Fibroblast of mammary gland (primary cell): ENCODE measurements at regions not wholly inside any gene's neighbourhood (a gene's known extent, or its start where the extent isn't known, plus 50 kb on each side); places are given as distances from the start of the nearest gene placed in this dataset.

Source experiments
- DNase-seq: peaks from one replicate; pipeline ENCODE4 v3.0.0-alpha.2; 2010; ENCODE audit warnings: low read depth
- H3K4me3 ChIP-seq: 2 replicates; pipeline ENCODE4 v1.5.1; 2011; ENCODE audit warnings: low read depth, mild to moderate bottlenecking, low read length, moderate library complexity; ENCODE audit not compliant: control insufficient read depth
- TF ChIP-seq, protein P1 (sequence below): conservative IDR thresholded peaks from 2 replicates; pipeline ENCODE4 v1.5.1; 2011; ENCODE audit warnings: low read depth, low read length, inconsistent platforms; ENCODE audit not compliant: control insufficient read depth, insufficient read depth

DNA sequence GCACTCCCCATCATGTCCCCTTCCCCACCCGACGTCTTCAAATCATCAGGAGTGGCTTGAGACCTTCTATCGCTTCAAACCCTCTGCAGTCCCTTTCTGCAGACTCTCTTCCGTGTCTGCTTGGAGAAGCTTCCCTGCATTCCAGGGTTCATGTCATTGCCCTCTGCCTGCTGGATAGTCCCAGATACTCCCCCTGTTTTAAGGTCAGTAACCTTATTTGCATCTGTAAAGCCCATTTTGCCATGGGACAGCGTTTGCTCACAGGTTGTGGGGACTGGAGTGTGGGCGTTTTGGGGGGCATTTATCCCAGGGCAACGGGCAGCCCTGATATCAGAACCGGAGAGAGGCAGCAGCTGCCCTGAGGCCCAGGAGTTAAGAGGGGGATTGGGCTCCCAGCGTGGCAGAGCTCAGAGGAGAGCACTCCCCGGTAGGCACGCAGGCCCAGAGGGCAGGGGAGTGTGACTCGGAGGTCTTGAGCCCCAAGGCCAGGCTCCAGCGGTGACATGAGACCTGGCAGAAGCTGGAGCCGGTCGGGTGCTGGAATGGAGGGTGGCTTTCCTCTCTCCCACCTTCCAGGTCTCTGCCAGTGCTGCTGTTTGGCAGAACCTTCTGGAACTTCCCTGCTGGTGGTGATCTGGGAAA lies 73.8 kb downstream of the RTP5 start:
- no peak for DNase-seq
- no peak overlapping the region for H3K4me3 ChIP-seq
- TF ChIP-seq, protein P1, sequence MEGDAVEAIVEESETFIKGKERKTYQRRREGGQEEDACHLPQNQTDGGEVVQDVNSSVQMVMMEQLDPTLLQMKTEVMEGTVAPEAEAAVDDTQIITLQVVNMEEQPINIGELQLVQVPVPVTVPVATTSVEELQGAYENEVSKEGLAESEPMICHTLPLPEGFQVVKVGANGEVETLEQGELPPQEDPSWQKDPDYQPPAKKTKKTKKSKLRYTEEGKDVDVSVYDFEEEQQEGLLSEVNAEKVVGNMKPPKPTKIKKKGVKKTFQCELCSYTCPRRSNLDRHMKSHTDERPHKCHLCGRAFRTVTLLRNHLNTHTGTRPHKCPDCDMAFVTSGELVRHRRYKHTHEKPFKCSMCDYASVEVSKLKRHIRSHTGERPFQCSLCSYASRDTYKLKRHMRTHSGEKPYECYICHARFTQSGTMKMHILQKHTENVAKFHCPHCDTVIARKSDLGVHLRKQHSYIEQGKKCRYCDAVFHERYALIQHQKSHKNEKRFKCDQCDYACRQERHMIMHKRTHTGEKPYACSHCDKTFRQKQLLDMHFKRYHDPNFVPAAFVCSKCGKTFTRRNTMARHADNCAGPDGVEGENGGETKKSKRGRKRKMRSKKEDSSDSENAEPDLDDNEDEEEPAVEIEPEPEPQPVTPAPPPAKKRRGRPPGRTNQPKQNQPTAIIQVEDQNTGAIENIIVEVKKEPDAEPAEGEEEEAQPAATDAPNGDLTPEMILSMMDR = no peak

DNA sequence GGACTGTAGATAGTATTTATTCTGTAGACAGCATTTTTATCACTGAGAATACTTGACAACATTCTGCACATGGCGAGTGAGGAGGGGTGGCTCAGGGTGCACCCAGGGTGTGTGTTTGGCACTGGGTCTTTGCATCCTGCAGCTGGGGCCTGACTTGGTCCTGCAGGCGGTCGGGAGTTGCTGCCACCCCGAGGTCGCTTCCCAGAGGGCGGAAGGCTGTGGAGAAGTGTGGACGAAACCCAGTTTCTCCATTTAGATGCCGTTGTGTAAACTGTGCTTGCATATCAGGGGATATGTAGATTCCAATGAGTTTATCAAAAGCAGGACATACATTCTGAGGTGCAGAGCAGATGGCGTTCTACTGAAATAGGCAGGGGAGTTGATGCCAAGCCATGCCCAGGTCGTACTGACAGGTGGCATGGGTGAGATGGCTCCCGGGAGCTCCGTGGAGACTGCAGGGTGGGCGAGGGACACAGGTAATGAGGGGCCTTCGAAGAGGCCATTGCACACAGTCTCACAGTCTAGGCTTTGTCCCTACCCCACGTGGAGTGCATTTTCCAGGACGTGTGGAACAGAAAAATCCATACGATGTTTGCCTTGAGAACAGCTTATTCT lies 74.5 kb downstream of the RTP5 start:
- no peak overlapping the region for H3K4me3 ChIP-seq
- TF ChIP-seq, protein P1 = no peak
- DNase-seq = no peak

DNA sequence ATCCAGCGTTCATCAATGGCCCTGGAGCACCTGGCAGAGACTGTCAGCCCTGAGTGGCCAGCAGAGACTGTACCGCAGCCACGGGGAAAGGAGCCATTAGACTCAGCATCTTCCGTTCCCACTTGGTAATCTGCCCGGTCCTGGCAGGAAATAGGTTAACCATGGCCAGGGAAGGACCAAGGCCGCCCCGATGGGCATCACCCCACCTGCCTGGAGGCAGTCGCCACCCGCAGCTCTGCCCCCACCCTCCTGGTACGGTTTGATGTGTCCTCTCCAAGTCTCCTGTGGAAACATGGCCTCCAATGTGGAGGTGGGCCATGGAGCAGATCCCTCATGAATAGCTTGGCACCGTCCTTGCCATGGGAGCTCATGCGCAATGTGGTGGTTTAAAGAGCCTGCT lies 75.3 kb downstream of the RTP5 start:
- TF ChIP-seq, protein P1 = no peak
- no peak overlapping the region for H3K4me3 ChIP-seq
- no peak for DNase-seq

DNA sequence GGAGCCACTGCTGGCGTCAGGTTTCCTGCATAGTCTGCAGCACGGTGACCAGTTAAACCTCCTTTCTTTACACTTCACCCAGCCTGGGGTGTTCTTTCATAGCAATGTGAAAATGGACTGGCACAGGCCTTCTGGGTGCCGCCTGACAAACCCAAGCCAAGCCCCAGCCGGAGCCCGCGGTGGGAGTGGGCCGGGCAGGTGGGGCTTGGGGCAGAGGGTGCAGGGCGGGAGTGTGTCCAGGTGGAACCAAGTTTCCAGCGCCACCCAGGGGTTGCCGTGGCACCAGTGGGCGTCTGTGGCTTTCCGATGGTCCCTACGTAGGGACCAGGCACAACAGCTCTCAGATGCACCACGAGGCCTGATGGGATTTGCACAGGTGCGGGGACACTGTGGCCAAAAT lies 75.8 kb downstream of the RTP5 start:
- H3K4me3 ChIP-seq = no peak overlapping the region
- TF ChIP-seq, protein P1 = no peak
- DNase-seq = no peak

DNA sequence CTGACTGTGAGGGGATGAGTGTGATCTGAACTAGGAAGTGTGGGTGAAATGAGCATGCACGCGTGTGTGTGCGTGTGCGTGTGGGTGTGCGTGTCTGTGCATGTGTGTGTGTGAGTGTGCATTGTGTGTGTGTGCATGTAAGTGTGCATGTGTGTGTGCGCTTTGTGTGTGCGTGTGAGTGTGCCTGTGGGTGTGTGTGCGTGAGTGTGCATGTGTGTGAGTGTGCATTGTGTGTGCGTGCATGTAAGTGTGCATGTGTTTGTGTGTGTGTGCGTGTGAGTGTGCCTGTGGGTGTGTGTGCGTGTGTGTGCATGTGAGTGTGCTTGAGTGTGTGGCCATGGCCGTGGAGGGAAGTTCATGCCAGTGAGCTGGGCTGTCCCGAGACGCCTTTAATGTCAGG lies 76.3 kb downstream of the RTP5 start:
- H3K4me3 ChIP-seq = no peak overlapping the region
- TF ChIP-seq, protein P1 = no peak
- DNase-seq = no peak

DNA sequence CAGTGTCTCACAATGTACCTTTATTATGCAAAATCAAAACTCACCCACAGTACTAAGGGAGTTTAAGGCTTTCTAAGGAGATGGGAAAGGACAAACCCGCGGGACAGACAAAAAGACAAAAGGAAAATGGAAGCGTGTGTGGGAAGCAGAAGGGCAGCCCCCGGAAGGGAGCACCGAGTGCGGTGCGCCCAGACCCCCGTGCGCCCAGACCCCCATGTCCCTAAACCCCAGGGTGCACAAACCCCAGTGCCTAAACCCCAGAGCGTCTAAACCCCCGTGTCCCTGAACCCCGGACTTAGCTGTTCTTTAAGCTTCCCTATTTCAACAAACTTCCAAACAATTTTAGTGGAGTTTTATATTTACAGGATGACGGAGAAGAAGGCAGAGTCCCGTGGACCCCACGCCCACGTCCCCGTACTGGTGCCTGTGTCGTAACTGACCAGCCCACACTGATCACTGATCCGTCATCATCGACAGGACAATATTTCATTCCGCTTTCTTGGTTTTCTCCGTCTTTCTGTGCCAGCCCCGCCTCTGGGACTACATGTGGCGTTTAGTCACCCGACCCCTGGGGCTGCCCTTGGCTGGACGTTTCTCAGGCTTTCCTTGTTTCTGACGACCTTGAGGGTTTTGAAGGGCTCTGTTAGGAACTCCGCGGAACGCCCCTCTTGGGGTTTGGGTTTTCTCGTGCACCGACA lies 76.9 kb downstream of the RTP5 start:
- peak; percentile 35 for DNase-seq
- TF ChIP-seq, protein P1 = no peak
- no peak overlapping the region for H3K4me3 ChIP-seq
